IMR-90 (cell line): ENCODE measurements at regions not wholly inside any gene's neighbourhood (a gene's known extent, or its start where the extent isn't known, plus 50 kb on each side); places are given as distances from the start of the nearest gene placed in this dataset.

Experiments used
- ATAC-seq: fragments of 200-7000 bp; cut with Tn5 transposase; 2 replicates; pipeline ENCODE4 v1.9.1; 2020; ENCODE audit warnings: low read depth, mild to moderate bottlenecking, moderate library complexity
- BruUV-seq: library from RNA; stranded (reverse); fragments of 400-500 nt; replicated peaks from 2 replicates; lab custom pipeline; 2021; lab: Mats Ljungman, UMichigan
- CTCF ChIA-PET: fragments of 300-600 bp; formaldehyde crosslinking; extraction: SDS; loops from one replicate; lab custom pipeline; 2021; ENCODE audit warnings: antibody characterized with exemption; lab: Yijun Ruan, JAX
- POLR2A ChIA-PET: fragments of 300-600 bp; sonication (Branson Sonifier 250); formaldehyde crosslinking; loops from one replicate; lab custom pipeline; 2022; ENCODE audit warnings: antibody characterized with exemption; ENCODE audit not compliant: unreplicated experiment; lab: Charles Lee
- DNase-seq: peaks from one replicate; pipeline ENCODE4 v3.0.0; 2013
- H2AFZ ChIP-seq: replicated peaks from 2 replicates; pipeline ENCODE3; 2013; ENCODE audit warnings: low read length, mild to moderate bottlenecking; ENCODE audit not compliant: poor library complexity
- H2AK5ac ChIP-seq: 2 replicates; pipeline ENCODE4 v1.6.1; 2013; ENCODE audit warnings: low read depth, low read length, inconsistent platforms
- H2AK9ac ChIP-seq: replicated peaks from 2 replicates; pipeline ENCODE3; 2013; ENCODE audit warnings: mild to moderate bottlenecking, low read depth, low read length, moderate library complexity; ENCODE audit not compliant: poor library complexity
- H2BK120ac ChIP-seq: 2 replicates; pipeline ENCODE4 v1.6.1; 2013; ENCODE audit warnings: low read depth, low read length, inconsistent platforms
- H2BK15ac ChIP-seq: 3 replicates; pipeline ENCODE4 v1.6.1; 2013; ENCODE audit warnings: low read depth, low read length, inconsistent platforms
- H2BK20ac ChIP-seq: 2 replicates; pipeline ENCODE4 v1.6.1; 2013; ENCODE audit warnings: low read depth, mild to moderate bottlenecking, inconsistent platforms, low read length, moderate library complexity
- H2BK5ac ChIP-seq: 2 replicates; pipeline ENCODE4 v1.6.1; 2013; ENCODE audit warnings: mild to moderate bottlenecking, low read depth, low read length, inconsistent platforms; ENCODE audit not compliant: poor library complexity, severe bottlenecking
- H3K14ac ChIP-seq: replicated peaks from 2 replicates; pipeline ENCODE4 v1.6.1; 2013; ENCODE audit warnings: low read depth, low read length, inconsistent platforms
- H3K18ac ChIP-seq: 2 replicates; pipeline ENCODE4 v1.6.1; 2013; ENCODE audit warnings: low read depth, low read length, control low read depth
- H3K23ac ChIP-seq: 2 replicates; pipeline ENCODE4 v1.6.1; 2013; ENCODE audit warnings: low read depth, low read length, inconsistent platforms
- H3K27ac ChIP-seq: 2 replicates; pipeline ENCODE4 v1.5.1; 2013; ENCODE audit warnings: mild to moderate bottlenecking, control low read depth, low read length; ENCODE audit not compliant: insufficient read depth
- H3K27me3 ChIP-seq: 2 replicates; pipeline ENCODE4 v1.6.1; 2013; ENCODE audit warnings: low read length; ENCODE audit not compliant: control insufficient read depth, insufficient read depth
- H3K36me3 ChIP-seq: 2 replicates; pipeline ENCODE4 v1.6.1; 2013; ENCODE audit warnings: low read length, mixed read lengths; ENCODE audit not compliant: control insufficient read depth, insufficient read depth
- H3K4ac ChIP-seq: 2 replicates; pipeline ENCODE4 v1.6.1; 2013; ENCODE audit warnings: low read depth, low read length, inconsistent platforms
- H3K4me1 ChIP-seq: 2 replicates; pipeline ENCODE4 v1.6.1; 2013; ENCODE audit warnings: low read length, mixed read lengths; ENCODE audit not compliant: control insufficient read depth, insufficient read depth
- H3K4me2 ChIP-seq: 2 replicates; pipeline ENCODE4 v1.6.1; 2013; ENCODE audit warnings: low read depth, mild to moderate bottlenecking, control low read depth, low read length, moderate library complexity
- H3K4me3 ChIP-seq: 2 replicates; pipeline ENCODE4 v1.5.1; 2013; ENCODE audit warnings: low read depth, mild to moderate bottlenecking, control low read depth, low read length, moderate library complexity; ENCODE audit not compliant: insufficient read depth
- H3K56ac ChIP-seq: 2 replicates; pipeline ENCODE4 v1.6.1; 2013; ENCODE audit warnings: low read length, inconsistent platforms; ENCODE audit not compliant: insufficient read depth; ENCODE audit errors: extremely low read depth
- H3K79me1 ChIP-seq, 2 experiments: 2 replicates each; pipeline ENCODE4 v1.6.1; 2013; ENCODE audit warnings: low read length in 2 of 2, inconsistent platforms in 1 of 2, low read depth in 1 of 2
- H3K9ac ChIP-seq: 2 replicates; pipeline ENCODE4 v1.6.1; 2013; ENCODE audit warnings: low read depth, low read length, control low read depth
- H3K9me1 ChIP-seq: 2 replicates; pipeline ENCODE4 v1.6.1; 2013; ENCODE audit warnings: low read length, inconsistent platforms; ENCODE audit not compliant: insufficient read depth
- H3K9me3 ChIP-seq: 2 replicates; pipeline ENCODE4 v1.6.1; 2013; ENCODE audit warnings: low read length; ENCODE audit not compliant: control insufficient read depth, insufficient read depth
- H4K20me1 ChIP-seq: 2 replicates; pipeline ENCODE4 v1.6.1; 2013; ENCODE audit warnings: low read length, inconsistent platforms; ENCODE audit not compliant: insufficient read depth
- H4K5ac ChIP-seq: 2 replicates; pipeline ENCODE4 v1.6.1; 2013; ENCODE audit warnings: mild to moderate bottlenecking, low read depth, low read length, control low read depth
- H4K8ac ChIP-seq, 2 experiments: 2 replicates each; pipeline ENCODE4 v1.6.1; 2013; ENCODE audit warnings: low read depth in 2 of 2, low read length in 2 of 2, control low read depth in 1 of 2, inconsistent platforms in 1 of 2
- H4K91ac ChIP-seq: 2 replicates; pipeline ENCODE4 v1.6.1; 2013; ENCODE audit warnings: low read depth, low read length, inconsistent platforms; ENCODE audit not compliant: insufficient read depth
- BHLHE40 ChIP-seq: fragments of 150-350 bp; IDR thresholded peaks from 2 replicates; pipeline ENCODE4 v1.6.1; 2016; ENCODE audit warnings: mild to moderate bottlenecking, low read depth, low read length
- CEBPB ChIP-seq: IDR thresholded peaks from 2 replicates; pipeline ENCODE4 v1.6.1; 2012; ENCODE audit warnings: low read depth, low read length, improper control_type of control experiment
- RAD21 ChIP-seq: IDR thresholded peaks from 2 replicates; pipeline ENCODE4 v1.6.1; 2012; ENCODE audit warnings: low read length, improper control_type of control experiment
- RCOR1 ChIP-seq: IDR thresholded peaks from 2 replicates; pipeline ENCODE4 v1.6.1; 2012; ENCODE audit warnings: mild to moderate bottlenecking, low read length, improper control_type of control experiment; ENCODE audit not compliant: insufficient replicate concordance
- RFX5 ChIP-seq: IDR thresholded peaks from 2 replicates; pipeline ENCODE4 v1.8.0; 2012; ENCODE audit warnings: low read depth, mild to moderate bottlenecking, low read length, moderate library complexity
- WGBS, 2 experiments: methylation state at CpG; one replicate each; pipeline versions ENCODE4 v1.1.5 to v1.1.7; 2013; ENCODE audit warnings: missing lambda C conversion rate in 2 of 2; ENCODE audit not compliant: insufficient read length in 1 of 2; ENCODE audit errors: extremely low coverage in 2 of 2; 5-methylcytosine and 5-hydroxymethylcytosine counted together
- dilution Hi-C: fragments of 300-500 bp; cut with HindIII; formaldehyde crosslinking; loops from one replicate; pipeline ENCODE4 v1.14.3; 2018; ENCODE audit warnings: low sequenced_read_pairs; ENCODE audit not compliant: unreplicated experiment
- in situ Hi-C: fragments of 300-500 bp; cut with MboI; formaldehyde crosslinking; loops from 3 replicates; pipeline ENCODE4 v1.14.3; 2019; ENCODE audit warnings: low sequenced_read_pairs, inconsistent platforms, mixed read lengths
- intact Hi-C: fragments of 100-400 bp; cut with micrococcal nuclease; formaldehyde crosslinking; loops from 2 replicates; pipeline ENCODE4 v1.10.0; 2022
- TF ChIP-seq, protein P1 (sequence below): conservative IDR thresholded peaks from 2 replicates; pipeline ENCODE4 v1.5.1; 2012; ENCODE audit warnings: mild to moderate bottlenecking, low read depth, low read length, improper control_type of control experiment

- no peak for TF ChIP-seq RCOR1
- no peak for TF ChIP-seq BHLHE40
- no peak for TF ChIP-seq RAD21
- TF ChIP-seq, protein P1, sequence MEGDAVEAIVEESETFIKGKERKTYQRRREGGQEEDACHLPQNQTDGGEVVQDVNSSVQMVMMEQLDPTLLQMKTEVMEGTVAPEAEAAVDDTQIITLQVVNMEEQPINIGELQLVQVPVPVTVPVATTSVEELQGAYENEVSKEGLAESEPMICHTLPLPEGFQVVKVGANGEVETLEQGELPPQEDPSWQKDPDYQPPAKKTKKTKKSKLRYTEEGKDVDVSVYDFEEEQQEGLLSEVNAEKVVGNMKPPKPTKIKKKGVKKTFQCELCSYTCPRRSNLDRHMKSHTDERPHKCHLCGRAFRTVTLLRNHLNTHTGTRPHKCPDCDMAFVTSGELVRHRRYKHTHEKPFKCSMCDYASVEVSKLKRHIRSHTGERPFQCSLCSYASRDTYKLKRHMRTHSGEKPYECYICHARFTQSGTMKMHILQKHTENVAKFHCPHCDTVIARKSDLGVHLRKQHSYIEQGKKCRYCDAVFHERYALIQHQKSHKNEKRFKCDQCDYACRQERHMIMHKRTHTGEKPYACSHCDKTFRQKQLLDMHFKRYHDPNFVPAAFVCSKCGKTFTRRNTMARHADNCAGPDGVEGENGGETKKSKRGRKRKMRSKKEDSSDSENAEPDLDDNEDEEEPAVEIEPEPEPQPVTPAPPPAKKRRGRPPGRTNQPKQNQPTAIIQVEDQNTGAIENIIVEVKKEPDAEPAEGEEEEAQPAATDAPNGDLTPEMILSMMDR, result no peak
- no peak for TF ChIP-seq CEBPB
- TF ChIP-seq RFX5, result no peak
- ChIA-PET POLR2A (no interaction called here), CTCF (no interaction called here)
- Histone ChIP-seq H2AK5ac (no peak overlapping the region), H4K5ac (no peak overlapping the region), H3K9ac (no peak overlapping the region), H3K36me3 (no peaks in the 10 kb centered on the region), H3K23ac (no peak overlapping the region), H3K14ac (no peak overlapping the region), H2BK120ac (no peak overlapping the region), H2BK5ac (no peak overlapping the region), H3K9me1 (no peaks in the 10 kb centered on the region), H2BK15ac (no peak overlapping the region), H3K18ac (no peak overlapping the region), H4K20me1 (no peaks in the 10 kb centered on the region), H3K4me2 (no peak overlapping the region), H3K4me3 (no peak overlapping the region), H3K4me1 (no peaks in the 10 kb centered on the region), H2AK9ac (no peak overlapping the region), H3K27ac (no peak overlapping the region), H4K91ac (no peak overlapping the region), H2AFZ (no peak overlapping the region), H3K79me1 (no peaks in the 10 kb centered on the region), H3K9me3 (no peaks in the 10 kb centered on the region), H4K8ac (no peak overlapping the region), H2BK20ac (no peak overlapping the region), H3K4ac (no peak overlapping the region), H3K27me3 (peaks cover 10% of the 10 kb centered on the region), H3K56ac (no peak overlapping the region)
- BruUV-seq, result no TSS peak
- DNase-seq, result no peak
- in situ Hi-C loops (no loop called here), dilution Hi-C loops (no loop called here), intact Hi-C loops (no loop called here)
- no peak for ATAC-seq
- WGBS, 2 experiments, result 100% methylated on average over 1 of the region's 4 CpGs; no CpG with 5 or more reads in 1 of the 2 experiments
These were observed 84.3 kb upstream of the HAND1 start for GRCh38 chr5:154562244-154562880.
